HCT116 (cell line): ENCODE measurements at regions not wholly inside any gene's neighbourhood (a gene's known extent, or its start where the extent isn't known, plus 50 kb on each side); places are given as distances from the start of the nearest gene placed in this dataset.

Source experiments
- ATAC-seq: fragments of 200-7000 bp; cut with Tn5 transposase; 2 replicates; pipeline ENCODE4 v1.9.1; 2020; ENCODE audit warnings: mild to moderate bottlenecking, moderate library complexity
- BruUV-seq: library from RNA; stranded (reverse); fragments of 400-500 nt; replicated peaks from 2 replicates; lab custom pipeline; 2021; lab: Mats Ljungman, UMichigan
- CTCF ChIA-PET: fragments of 300-600 bp; sonication (Branson Sonifier 250); formaldehyde crosslinking; loops from one replicate; lab custom pipeline; 2021; ENCODE audit warnings: antibody characterized with exemption; lab: Charles Lee
- POLR2A ChIA-PET: fragments of 300-600, 350-600 bp; sonication (Branson Sonifier 250); formaldehyde crosslinking; loops from one replicate; lab custom pipeline; 2021; ENCODE audit warnings: antibody characterized with exemption; lab: Charles Lee
- RAD21 ChIA-PET, 2 experiments: fragments of 300-600 bp; sonication (Branson Sonifier 250); formaldehyde crosslinking; loops; one replicate each; lab custom pipeline; 2023; ENCODE audit warnings: low total read pairs in 2 of 2; ENCODE audit not compliant: uncharacterized antibody in 2 of 2, unreplicated experiment in 2 of 2, low non-redundant PET in 1 of 2; lab: Charles Lee
- DNase-seq: peaks from one replicate; pipeline ENCODE4 v3.0.0-alpha.2; 2010; ENCODE audit warnings: low read depth, low spot score
- H2AFZ ChIP-seq: fragments of 200-600 bp; shearing (Covaris generic), sonication (generic); 2 replicates; pipeline ENCODE4 v1.6.1; 2017; ENCODE audit warnings: low read depth, mixed run types, mixed read lengths, antibody characterized with exemption, low read length; ENCODE audit not compliant: poor library complexity, severe bottlenecking
- H3K27ac ChIP-seq: 2 replicates; pipeline ENCODE4 v1.5.1; 2012; ENCODE audit warnings: low read depth, low read length
- H3K27me3 ChIP-seq: fragments of 200-600 bp; sonication (generic); 2 replicates; pipeline ENCODE4 v1.6.1; 2016; ENCODE audit warnings: mixed run types, low read length, mixed read lengths; ENCODE audit not compliant: insufficient read depth
- H3K36me3 ChIP-seq, 2 experiments: fragments of 200-500 bp in 1 of 2; fragments of 200-600 bp in 1 of 2; sonication (Bioruptor generic) in 1 of 2; sonication (generic) in 1 of 2; 2 replicates each; pipeline versions ENCODE4 v1.5.1 to v1.6.1; 2014 to 2016; ENCODE audit warnings: low read length in 2 of 2, inconsistent platforms in 1 of 2, mixed read lengths in 1 of 2, mixed run types in 1 of 2; ENCODE audit not compliant: insufficient read depth in 2 of 2, control insufficient read depth in 1 of 2
- H3K4me1 ChIP-seq, 2 experiments: fragments of 200-600 bp in 1 of 2; sonication (generic) in 1 of 2; 2 replicates each; pipeline versions ENCODE4 v1.5.1 to v1.6.1; 2012 to 2017; ENCODE audit warnings: low read length in 2 of 2, inconsistent platforms in 1 of 2, mild to moderate bottlenecking in 1 of 2, mixed read lengths in 1 of 2, mixed run types in 1 of 2, moderate library complexity in 1 of 2; ENCODE audit not compliant: insufficient read depth in 2 of 2, control insufficient read depth in 1 of 2
- H3K4me2 ChIP-seq: fragments of 200-600 bp; sonication (generic); 2 replicates; pipeline ENCODE4 v1.6.1; 2017; ENCODE audit warnings: mixed run types, low read length, mixed read lengths
- H3K4me3 ChIP-seq, 2 experiments: fragments of 200-600 bp in 1 of 2; sonication (generic) in 1 of 2; replicated peaks in 1 of 2; 2 replicates each; pipeline ENCODE4 v1.5.1; 2011 to 2016; ENCODE audit warnings: low read length in 2 of 2, control low read depth in 1 of 2, low read depth in 1 of 2, mild to moderate bottlenecking in 1 of 2, mixed read lengths in 1 of 2, mixed run types in 1 of 2
- H3K79me2 ChIP-seq: fragments of 200-600 bp; sonication (generic); 2 replicates; pipeline ENCODE4 v1.6.1; 2017; ENCODE audit warnings: mild to moderate bottlenecking, mixed run types, low read length, moderate library complexity, mixed read lengths; ENCODE audit not compliant: insufficient read depth
- H3K9ac ChIP-seq: fragments of 200-600 bp; sonication (generic); 2 replicates; pipeline ENCODE4 v1.6.1; 2016; ENCODE audit warnings: low read length, mixed read lengths
- H3K9me2 ChIP-seq: fragments of 200-600 bp; sonication (generic), shearing (Covaris generic); 2 replicates; pipeline ENCODE4 v1.6.1; 2017; ENCODE audit warnings: mixed run types, mild to moderate bottlenecking, moderate library complexity; ENCODE audit not compliant: insufficient read depth
- H3K9me3 ChIP-seq, 2 experiments: fragments of 200-500 bp in 1 of 2; fragments of 200-600 bp in 1 of 2; sonication (Bioruptor generic) in 1 of 2; sonication (generic) in 1 of 2; 2 replicates each; pipeline ENCODE4 v1.6.1; 2014 to 2017; ENCODE audit warnings: low read length in 2 of 2, mixed read lengths in 2 of 2, inconsistent platforms in 1 of 2, low read depth in 1 of 2, mild to moderate bottlenecking in 1 of 2, mixed run types in 1 of 2, moderate library complexity in 1 of 2; ENCODE audit not compliant: control insufficient read depth in 1 of 2, insufficient read depth in 1 of 2
- H4K20me1 ChIP-seq: fragments of 200-600 bp; sonication (generic), shearing (Covaris generic); 2 replicates; pipeline ENCODE4 v1.6.1; 2017; ENCODE audit warnings: mixed run types, mild to moderate bottlenecking, moderate library complexity; ENCODE audit not compliant: insufficient read depth
- CBX3 ChIP-seq: IDR thresholded peaks from 2 replicates; pipeline ENCODE4 v1.6.1; 2012; ENCODE audit warnings: low read depth
- CEBPB ChIP-seq: IDR thresholded peaks from 2 replicates; pipeline ENCODE4 v1.6.1; 2012; ENCODE audit warnings: low read depth
- EGR1 ChIP-seq: IDR thresholded peaks from 2 replicates; pipeline ENCODE4 v1.6.1; 2012; ENCODE audit warnings: low read depth
- ELF1 ChIP-seq: IDR thresholded peaks from 2 replicates; pipeline ENCODE4 v1.6.1; 2012; ENCODE audit warnings: low read depth, borderline replicate concordance
- EZH2 ChIP-seq: fragments of 200-600 bp; sonication (generic); IDR thresholded peaks from 2 replicates; pipeline ENCODE4 v1.6.1; 2017; ENCODE audit warnings: antibody characterized with exemption, mixed run types
- FOSL1 ChIP-seq: IDR thresholded peaks from 2 replicates; pipeline ENCODE4 v1.6.1; 2012; ENCODE audit warnings: low read depth
- JUND ChIP-seq: IDR thresholded peaks from 2 replicates; pipeline ENCODE4 v1.6.1; 2012
- POLR2AphosphoS5 ChIP-seq: IDR thresholded peaks from 2 replicates; pipeline ENCODE4 v1.6.1; 2011; ENCODE audit warnings: mild to moderate bottlenecking, low read depth, low read length, moderate library complexity
- RAD21 ChIP-seq: IDR thresholded peaks from 2 replicates; pipeline ENCODE4 v1.6.1; 2012; ENCODE audit warnings: low read depth, mild to moderate bottlenecking
- SIN3A ChIP-seq: IDR thresholded peaks from 2 replicates; pipeline ENCODE4 v1.6.1; 2012; ENCODE audit warnings: low read depth
- SRF ChIP-seq: IDR thresholded peaks from 2 replicates; pipeline ENCODE4 v1.6.1; 2012; ENCODE audit warnings: low read depth
- ZFX ChIP-seq: fragments of 450-650 bp; IDR thresholded peaks from 2 replicates; pipeline ENCODE4 v1.6.1; 2017
- ZNF274 ChIP-seq: fragments of 200-500 bp; sonication (Bioruptor generic); IDR thresholded peaks from 2 replicates; pipeline ENCODE4 v1.6.1; 2014; ENCODE audit warnings: mild to moderate bottlenecking, low read depth, low read length, inconsistent platforms
- intact Hi-C: fragments of 100-400 bp; cut with micrococcal nuclease; formaldehyde crosslinking; loops from 2 replicates; pipeline ENCODE4 v1.10.0; 2022
- TF ChIP-seq, protein P1 (sequence below): IDR thresholded peaks from 2 replicates; pipeline ENCODE4 v1.6.1; 2011; ENCODE audit warnings: mild to moderate bottlenecking, low read length, moderate library complexity; ENCODE audit not compliant: insufficient replicate concordance; ENCODE audit errors: extremely low read depth
- TF ChIP-seq, protein P2 (sequence below): IDR thresholded peaks from 2 replicates; pipeline ENCODE4 v1.6.1; 2012
- TF ChIP-seq, protein P3 (sequence below): IDR thresholded peaks from 2 replicates; pipeline ENCODE4 v1.6.1; 2012
- TF ChIP-seq, protein P4 (sequence below), 3 experiments: fragments of 200-600 bp in 1 of 3; sonication (generic) in 1 of 3; IDR thresholded peaks in 2 of 3; conservative IDR thresholded peaks in 1 of 3; 2 replicates each; pipeline ENCODE4 v1.5.1; 2012 to 2017; ENCODE audit warnings: low read depth in 2 of 3, low read length in 2 of 3, antibody characterized with exemption in 1 of 3, borderline replicate concordance in 1 of 3, control low read depth in 1 of 3, mild to moderate bottlenecking in 1 of 3, mixed read lengths in 1 of 3, mixed run types in 1 of 3, moderate library complexity in 1 of 3; ENCODE audit not compliant: insufficient read depth in 1 of 3

DNA sequence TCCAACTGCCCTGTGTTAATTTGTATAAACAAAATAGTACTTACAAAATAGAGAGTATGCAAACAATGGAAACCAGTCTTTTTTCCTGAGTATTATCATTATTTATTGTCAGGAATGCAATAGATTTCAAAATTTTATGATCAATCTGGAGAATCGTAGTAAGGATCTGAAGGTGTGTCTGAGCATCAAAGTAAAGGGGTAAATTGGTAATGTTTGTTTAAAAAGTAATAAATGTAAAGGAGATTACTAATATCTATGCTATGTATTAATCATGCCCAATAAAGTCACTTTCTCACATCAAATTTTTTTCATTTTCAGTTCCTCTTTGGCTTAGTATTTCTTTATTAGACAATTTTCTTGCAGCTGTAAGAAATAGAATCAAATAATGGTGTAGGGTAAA lies 1507.1 kb upstream of the PCDH7 start:
- no peak for DNase-seq
- no peak for ATAC-seq
- Histone ChIP-seq H3K27me3 (no peaks in the 10 kb centered on the region), H3K9me3 (no peaks in the 10 kb centered on the region), H3K36me3 (no peaks in the 10 kb centered on the region), H3K9ac (no peak overlapping the region), H2AFZ (no peak overlapping the region), H3K9me2 (peaks cover 2% of the 10 kb centered on the region; the same call in 1 of the 2 replicates), H3K4me2 (no peak overlapping the region), H4K20me1 (no peaks in the 10 kb centered on the region)
- BruUV-seq: no TSS peak
- intact Hi-C loops: no loop called here
- no peak for TF ChIP-seq RAD21
- TF ChIP-seq CEBPB: no peak
- TF ChIP-seq, protein P1, sequence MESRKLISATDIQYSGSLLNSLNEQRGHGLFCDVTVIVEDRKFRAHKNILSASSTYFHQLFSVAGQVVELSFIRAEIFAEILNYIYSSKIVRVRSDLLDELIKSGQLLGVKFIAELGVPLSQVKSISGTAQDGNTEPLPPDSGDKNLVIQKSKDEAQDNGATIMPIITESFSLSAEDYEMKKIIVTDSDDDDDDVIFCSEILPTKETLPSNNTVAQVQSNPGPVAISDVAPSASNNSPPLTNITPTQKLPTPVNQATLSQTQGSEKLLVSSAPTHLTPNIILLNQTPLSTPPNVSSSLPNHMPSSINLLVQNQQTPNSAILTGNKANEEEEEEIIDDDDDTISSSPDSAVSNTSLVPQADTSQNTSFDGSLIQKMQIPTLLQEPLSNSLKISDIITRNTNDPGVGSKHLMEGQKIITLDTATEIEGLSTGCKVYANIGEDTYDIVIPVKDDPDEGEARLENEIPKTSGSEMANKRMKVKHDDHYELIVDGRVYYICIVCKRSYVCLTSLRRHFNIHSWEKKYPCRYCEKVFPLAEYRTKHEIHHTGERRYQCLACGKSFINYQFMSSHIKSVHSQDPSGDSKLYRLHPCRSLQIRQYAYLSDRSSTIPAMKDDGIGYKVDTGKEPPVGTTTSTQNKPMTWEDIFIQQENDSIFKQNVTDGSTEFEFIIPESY: no peak
- TF ChIP-seq, protein P2, sequence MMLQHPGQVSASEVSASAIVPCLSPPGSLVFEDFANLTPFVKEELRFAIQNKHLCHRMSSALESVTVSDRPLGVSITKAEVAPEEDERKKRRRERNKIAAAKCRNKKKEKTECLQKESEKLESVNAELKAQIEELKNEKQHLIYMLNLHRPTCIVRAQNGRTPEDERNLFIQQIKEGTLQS: no peak
- TF ChIP-seq CBX3: no peak
- TF ChIP-seq SRF: no peak
- TF ChIP-seq EGR1: no peak
- TF ChIP-seq, protein P3, sequence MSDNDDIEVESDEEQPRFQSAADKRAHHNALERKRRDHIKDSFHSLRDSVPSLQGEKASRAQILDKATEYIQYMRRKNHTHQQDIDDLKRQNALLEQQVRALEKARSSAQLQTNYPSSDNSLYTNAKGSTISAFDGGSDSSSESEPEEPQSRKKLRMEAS: no peak
- no peak for TF ChIP-seq POLR2AphosphoS5
- TF ChIP-seq FOSL1: no peak
- no peak for TF ChIP-seq JUND
- no peak for TF ChIP-seq SIN3A
- no peak for TF ChIP-seq ZNF274
- no peak for TF ChIP-seq EZH2
- no peak for TF ChIP-seq ELF1
- no peak for TF ChIP-seq ZFX
- TF ChIP-seq, protein P4, sequence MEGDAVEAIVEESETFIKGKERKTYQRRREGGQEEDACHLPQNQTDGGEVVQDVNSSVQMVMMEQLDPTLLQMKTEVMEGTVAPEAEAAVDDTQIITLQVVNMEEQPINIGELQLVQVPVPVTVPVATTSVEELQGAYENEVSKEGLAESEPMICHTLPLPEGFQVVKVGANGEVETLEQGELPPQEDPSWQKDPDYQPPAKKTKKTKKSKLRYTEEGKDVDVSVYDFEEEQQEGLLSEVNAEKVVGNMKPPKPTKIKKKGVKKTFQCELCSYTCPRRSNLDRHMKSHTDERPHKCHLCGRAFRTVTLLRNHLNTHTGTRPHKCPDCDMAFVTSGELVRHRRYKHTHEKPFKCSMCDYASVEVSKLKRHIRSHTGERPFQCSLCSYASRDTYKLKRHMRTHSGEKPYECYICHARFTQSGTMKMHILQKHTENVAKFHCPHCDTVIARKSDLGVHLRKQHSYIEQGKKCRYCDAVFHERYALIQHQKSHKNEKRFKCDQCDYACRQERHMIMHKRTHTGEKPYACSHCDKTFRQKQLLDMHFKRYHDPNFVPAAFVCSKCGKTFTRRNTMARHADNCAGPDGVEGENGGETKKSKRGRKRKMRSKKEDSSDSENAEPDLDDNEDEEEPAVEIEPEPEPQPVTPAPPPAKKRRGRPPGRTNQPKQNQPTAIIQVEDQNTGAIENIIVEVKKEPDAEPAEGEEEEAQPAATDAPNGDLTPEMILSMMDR (IDR thresholded peaks at IDR 0.05 in 2 of 3, conservative IDR thresholded peaks at IDR 0.05 in 1 of 3; ENCODE audit: borderline replicate concordance in 1 of 3, insufficient read depth in 1 of 3, low read depth in 2 of 3, low read length in 2 of 3): no peak
- TF ChIP-seq, all 23 proteins: peak for 0
- H3K4me3 ChIP-seq: no peak overlapping the region
- ChIA-PET POLR2A (no interaction called here), CTCF (no interaction called here), RAD21 (no interaction called here)
- no peaks in the 10 kb centered on the region for H3K4me1 ChIP-seq
- H3K79me2 ChIP-seq: no peaks in the 10 kb centered on the region
- H3K27ac ChIP-seq: no peak overlapping the region
